HCT116 (cell line): ENCODE measurements at regions not wholly inside any gene's neighbourhood (a gene's known extent, or its start where the extent isn't known, plus 50 kb on each side); places are given as distances from the start of the nearest gene placed in this dataset.
"Not testable (repeated sequence)": the region's sequence is repeated elsewhere in the genome, so short reads cannot be mapped to it uniquely, and the experiment has no call there.

ENCODE experiments used
- ATAC-seq: fragments of 200-7000 bp; cut with Tn5 transposase; 2 replicates; pipeline ENCODE4 v1.9.1; 2020; ENCODE audit warnings: mild to moderate bottlenecking, moderate library complexity
- BruUV-seq: library from RNA; stranded (reverse); fragments of 400-500 nt; replicated peaks from 2 replicates; lab custom pipeline; 2021; lab: Mats Ljungman, UMichigan
- CTCF ChIA-PET: fragments of 300-600 bp; sonication (Branson Sonifier 250); formaldehyde crosslinking; loops from one replicate; lab custom pipeline; 2021; ENCODE audit warnings: antibody characterized with exemption; lab: Charles Lee
- POLR2A ChIA-PET: fragments of 300-600, 350-600 bp; sonication (Branson Sonifier 250); formaldehyde crosslinking; loops from one replicate; lab custom pipeline; 2021; ENCODE audit warnings: antibody characterized with exemption; lab: Charles Lee
- RAD21 ChIA-PET, 2 experiments: fragments of 300-600 bp; sonication (Branson Sonifier 250); formaldehyde crosslinking; loops; one replicate each; lab custom pipeline; 2023; ENCODE audit warnings: low total read pairs in 2 of 2; ENCODE audit not compliant: uncharacterized antibody in 2 of 2, unreplicated experiment in 2 of 2, low non-redundant PET in 1 of 2; lab: Charles Lee
- DNase-seq: peaks from one replicate; pipeline ENCODE4 v3.0.0-alpha.2; 2010; ENCODE audit warnings: low read depth, low spot score
- H2AFZ ChIP-seq: fragments of 200-600 bp; shearing (Covaris generic), sonication (generic); 2 replicates; pipeline ENCODE4 v1.6.1; 2017; ENCODE audit warnings: low read depth, mixed run types, mixed read lengths, antibody characterized with exemption, low read length; ENCODE audit not compliant: poor library complexity, severe bottlenecking
- H3K27ac ChIP-seq: 2 replicates; pipeline ENCODE4 v1.5.1; 2012; ENCODE audit warnings: low read depth, low read length
- H3K27me3 ChIP-seq: fragments of 200-600 bp; sonication (generic); 2 replicates; pipeline ENCODE4 v1.6.1; 2016; ENCODE audit warnings: mixed run types, low read length, mixed read lengths; ENCODE audit not compliant: insufficient read depth
- H3K36me3 ChIP-seq, 2 experiments: fragments of 200-500 bp in 1 of 2; fragments of 200-600 bp in 1 of 2; sonication (Bioruptor generic) in 1 of 2; sonication (generic) in 1 of 2; 2 replicates each; pipeline versions ENCODE4 v1.5.1 to v1.6.1; 2014 to 2016; ENCODE audit warnings: low read length in 2 of 2, inconsistent platforms in 1 of 2, mixed read lengths in 1 of 2, mixed run types in 1 of 2; ENCODE audit not compliant: insufficient read depth in 2 of 2, control insufficient read depth in 1 of 2
- H3K4me1 ChIP-seq, 2 experiments: fragments of 200-600 bp in 1 of 2; sonication (generic) in 1 of 2; 2 replicates each; pipeline versions ENCODE4 v1.5.1 to v1.6.1; 2012 to 2017; ENCODE audit warnings: low read length in 2 of 2, inconsistent platforms in 1 of 2, mild to moderate bottlenecking in 1 of 2, mixed read lengths in 1 of 2, mixed run types in 1 of 2, moderate library complexity in 1 of 2; ENCODE audit not compliant: insufficient read depth in 2 of 2, control insufficient read depth in 1 of 2
- H3K4me2 ChIP-seq: fragments of 200-600 bp; sonication (generic); 2 replicates; pipeline ENCODE4 v1.6.1; 2017; ENCODE audit warnings: mixed run types, low read length, mixed read lengths
- H3K4me3 ChIP-seq, 2 experiments: fragments of 200-600 bp in 1 of 2; sonication (generic) in 1 of 2; replicated peaks in 1 of 2; 2 replicates each; pipeline ENCODE4 v1.5.1; 2011 to 2016; ENCODE audit warnings: low read length in 2 of 2, control low read depth in 1 of 2, low read depth in 1 of 2, mild to moderate bottlenecking in 1 of 2, mixed read lengths in 1 of 2, mixed run types in 1 of 2
- H3K79me2 ChIP-seq: fragments of 200-600 bp; sonication (generic); 2 replicates; pipeline ENCODE4 v1.6.1; 2017; ENCODE audit warnings: mild to moderate bottlenecking, mixed run types, low read length, moderate library complexity, mixed read lengths; ENCODE audit not compliant: insufficient read depth
- H3K9ac ChIP-seq: fragments of 200-600 bp; sonication (generic); 2 replicates; pipeline ENCODE4 v1.6.1; 2016; ENCODE audit warnings: low read length, mixed read lengths
- H3K9me2 ChIP-seq: fragments of 200-600 bp; sonication (generic), shearing (Covaris generic); 2 replicates; pipeline ENCODE4 v1.6.1; 2017; ENCODE audit warnings: mixed run types, mild to moderate bottlenecking, moderate library complexity; ENCODE audit not compliant: insufficient read depth
- H3K9me3 ChIP-seq, 2 experiments: fragments of 200-500 bp in 1 of 2; fragments of 200-600 bp in 1 of 2; sonication (Bioruptor generic) in 1 of 2; sonication (generic) in 1 of 2; 2 replicates each; pipeline ENCODE4 v1.6.1; 2014 to 2017; ENCODE audit warnings: low read length in 2 of 2, mixed read lengths in 2 of 2, inconsistent platforms in 1 of 2, low read depth in 1 of 2, mild to moderate bottlenecking in 1 of 2, mixed run types in 1 of 2, moderate library complexity in 1 of 2; ENCODE audit not compliant: control insufficient read depth in 1 of 2, insufficient read depth in 1 of 2
- H4K20me1 ChIP-seq: fragments of 200-600 bp; sonication (generic), shearing (Covaris generic); 2 replicates; pipeline ENCODE4 v1.6.1; 2017; ENCODE audit warnings: mixed run types, mild to moderate bottlenecking, moderate library complexity; ENCODE audit not compliant: insufficient read depth
- REST ChIP-seq: IDR thresholded peaks from 2 replicates; pipeline ENCODE4 v1.6.1; 2012; ENCODE audit warnings: low read depth
- YY1 ChIP-seq: IDR thresholded peaks from 2 replicates; pipeline ENCODE4 v1.6.1; 2011; ENCODE audit warnings: low read length, low read depth, moderate library complexity, mild to moderate bottlenecking; ENCODE audit not compliant: insufficient replicate concordance; ENCODE audit errors: extremely low read depth
- intact Hi-C: fragments of 100-400 bp; cut with micrococcal nuclease; formaldehyde crosslinking; loops from 2 replicates; pipeline ENCODE4 v1.10.0; 2022

GRCh38 chrX:96591421-96591820, 93.2 kb upstream of the DIAPH2 start (continued):
- TF ChIP-seq REST (no peak), YY1 (no peak)

- H3K27ac ChIP-seq, H2AFZ ChIP-seq, CTCF ChIA-PET, H3K4me2 ChIP-seq, intact Hi-C loops, H3K36me3 ChIP-seq, RAD21 ChIA-PET, H3K9me3 ChIP-seq, H3K27me3 ChIP-seq, BruUV-seq, H3K4me1 ChIP-seq, H3K79me2 ChIP-seq, H3K4me3 ChIP-seq, H4K20me1 ChIP-seq, ATAC-seq, DNase-seq, H3K9me2 ChIP-seq, POLR2A ChIA-PET, H3K9ac ChIP-seq: not testable (repeated sequence)
Observed at GRCh38 chrX:96597847-96598246, 86.8 kb upstream of the DIAPH2 start.
